GM21619 (cell line): ENCODE measurements at regions not wholly inside any gene's neighbourhood (a gene's known extent, or its start where the extent isn't known, plus 50 kb on each side); places are given as distances from the start of the nearest gene placed in this dataset.
"Not testable (repeated sequence)": the region's sequence is repeated elsewhere in the genome, so short reads cannot be mapped to it uniquely, and the experiment has no call there.

ENCODE experiments used
- ATAC-seq: cut with Tn5 transposase; IDR thresholded peaks from one replicate; pipeline ENCODE4 v1.9.1; 2021; ENCODE audit not compliant: unreplicated experiment

GRCh38 chr2:241956521-241957110, 87.1 kb downstream of the RTP5 start:
- ATAC-seq: no peak

DNA sequence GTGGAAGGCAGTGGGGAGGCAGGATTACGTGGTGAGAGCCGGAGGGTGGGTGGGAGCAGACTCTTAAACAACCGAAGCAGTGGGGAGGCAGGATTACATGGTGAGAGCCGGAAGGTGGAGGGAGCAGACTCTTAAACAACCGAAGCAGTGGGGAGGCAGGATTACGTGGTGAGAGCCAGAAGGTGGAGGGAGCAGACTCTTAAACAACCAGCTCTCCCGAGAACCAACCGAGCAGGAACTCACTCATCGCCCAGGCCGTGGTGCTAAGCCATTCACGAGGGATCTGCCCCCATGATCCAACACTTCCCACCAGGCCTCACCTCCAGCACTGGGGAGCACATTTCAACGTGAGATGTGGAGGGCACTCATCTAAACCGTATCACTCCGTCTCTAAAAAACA, 87.7 kb downstream of the RTP5 start:
- no peak for ATAC-seq

- no peak for ATAC-seq
Observed at GRCh38 chr2:241958818-241959545, 89.5 kb downstream of the RTP5 start.

- ATAC-seq: no peak
Observed at GRCh38 chr2:241959751-241960269, 90.3 kb downstream of the RTP5 start.

- no peak for ATAC-seq
Observed at GRCh38 chr2:241961454-241961853, 91.9 kb downstream of the RTP5 start.

- no peak for ATAC-seq
Observed at GRCh38 chr2:241964133-241964532, 94.6 kb downstream of the RTP5 start.

GRCh38 chr2:241965931-241966412, 96.4 kb downstream of the RTP5 start:
- peak; percentile 80 for ATAC-seq

GRCh38 chr2:241966647-241967466, 97.3 kb downstream of the RTP5 start:
- no peak for ATAC-seq

DNA sequence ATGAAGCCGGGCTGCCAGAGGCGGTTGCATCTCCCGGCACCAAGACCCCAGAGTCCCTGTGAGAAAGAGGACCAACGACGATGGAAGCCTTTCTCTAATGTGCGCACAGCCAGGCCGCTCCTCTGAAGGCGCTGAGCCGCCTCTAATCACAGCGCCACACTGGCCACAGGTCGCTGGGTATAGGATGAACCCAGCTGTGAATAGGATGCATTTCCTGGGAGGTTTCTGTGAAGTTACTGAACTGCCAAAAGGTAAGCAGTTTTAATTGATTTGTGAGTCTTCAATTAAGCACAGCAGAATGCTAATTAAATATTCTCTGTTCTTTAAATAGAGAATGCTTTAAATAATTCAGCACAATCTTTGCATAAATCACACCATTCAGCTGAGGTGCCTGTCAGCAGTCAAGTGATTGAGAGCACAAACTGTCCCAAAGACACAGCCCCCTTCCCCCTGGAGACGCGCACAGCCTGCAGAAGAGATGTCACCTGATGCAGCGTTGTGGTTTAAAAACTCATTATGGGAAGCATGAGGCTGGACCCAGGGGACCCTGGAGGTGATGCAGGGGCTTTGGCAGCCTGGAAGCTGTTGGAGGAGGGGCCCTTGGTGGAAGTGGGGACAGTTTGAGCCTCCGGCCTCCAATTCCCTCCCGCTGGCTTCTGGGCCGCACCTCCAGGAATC, 98.1 kb downstream of the RTP5 start:
- no peak for ATAC-seq

DNA sequence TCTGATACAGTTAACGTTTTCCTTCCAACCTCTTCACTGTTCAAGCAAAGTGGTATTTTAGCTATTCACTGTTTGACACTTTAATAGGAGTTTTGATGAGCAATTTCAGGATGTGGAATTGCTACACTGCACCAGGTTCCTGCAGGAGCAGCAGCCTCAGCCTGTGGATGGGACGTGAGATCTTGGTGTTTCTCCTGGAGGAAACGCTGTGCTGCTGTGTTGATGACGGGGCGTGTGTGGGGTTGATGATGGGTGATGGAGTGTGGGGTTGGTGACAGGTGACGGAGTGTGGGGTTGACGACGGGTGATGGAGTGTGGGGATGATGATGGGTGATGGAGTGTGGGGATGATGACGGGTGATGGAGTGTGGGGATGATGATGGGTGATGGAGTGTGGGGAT, 98.9 kb downstream of the RTP5 start:
- ATAC-seq: no peak

DNA sequence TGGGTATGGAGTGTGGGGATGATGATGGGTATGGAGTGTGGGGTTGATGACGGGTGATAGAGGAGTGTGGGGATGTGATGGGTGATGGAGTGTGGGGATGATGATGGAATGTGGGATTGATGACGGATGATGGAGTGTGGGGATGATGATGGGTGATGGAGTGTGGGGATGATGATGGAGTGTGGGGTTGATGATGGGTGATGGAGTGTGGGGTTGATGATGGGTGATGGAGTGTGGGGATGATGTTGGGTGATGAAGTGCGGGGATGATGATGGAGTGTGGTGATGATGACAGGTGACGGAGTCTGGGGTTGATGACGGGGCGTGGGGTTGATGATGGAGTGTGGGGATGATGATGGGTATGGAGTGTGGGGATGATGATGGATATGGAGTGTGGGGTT, 99.7 kb downstream of the RTP5 start:
- not testable (repeated sequence) for ATAC-seq

GRCh38 chr2:241970716-241971115, 101.2 kb downstream of the RTP5 start:
- no peak for ATAC-seq

- no peak for ATAC-seq
Observed at GRCh38 chr2:241974096-241974495, 104.6 kb downstream of the RTP5 start.

GRCh38 chr2:241974851-241975592, 105.5 kb downstream of the RTP5 start:
- no peak for ATAC-seq

- ATAC-seq: no peak
Observed at GRCh38 chr2:241975593-241976284, 106.2 kb downstream of the RTP5 start.

DNA sequence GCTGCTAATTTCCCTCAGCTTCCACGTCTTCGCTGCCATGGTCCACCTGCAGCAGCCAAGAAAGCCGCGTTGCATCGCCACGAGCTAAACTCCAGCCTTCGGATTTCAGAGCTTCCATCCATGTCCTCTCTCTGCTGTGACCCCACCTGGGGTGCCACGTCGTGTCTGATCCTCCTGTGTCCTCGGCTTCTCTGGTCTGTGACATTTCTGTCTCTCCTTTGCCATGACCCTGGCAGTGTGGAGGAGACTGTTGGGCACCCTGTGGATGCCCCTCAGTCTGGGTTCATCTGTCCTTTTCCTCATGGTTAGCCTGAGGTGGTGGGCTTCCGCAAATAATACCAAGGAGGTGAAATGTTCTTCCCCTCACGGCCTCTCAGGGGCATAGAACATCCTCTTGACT, 106.8 kb downstream of the RTP5 start:
- no peak for ATAC-seq

- ATAC-seq: no peak
Observed at GRCh38 chr2:241977557-241978300, 108.2 kb downstream of the RTP5 start.

DNA sequence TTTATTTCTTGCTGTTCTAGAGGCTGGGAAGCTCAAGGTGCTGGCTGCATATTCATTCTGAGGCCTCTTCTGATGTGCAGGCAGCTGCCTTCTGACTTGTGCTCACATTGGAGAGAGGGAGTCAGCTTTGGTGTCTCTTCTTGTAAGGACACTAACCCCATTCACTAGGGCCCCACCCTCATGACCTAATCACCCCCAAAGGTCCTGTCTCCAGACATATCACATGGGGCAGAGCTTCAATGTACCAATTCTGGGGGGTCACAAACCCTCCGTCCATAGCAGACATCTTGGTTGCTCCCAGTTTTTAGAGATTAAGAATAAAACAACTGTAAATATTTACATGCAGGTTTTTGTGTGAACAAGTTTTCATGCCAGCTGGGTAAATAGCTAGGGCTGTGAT, 109.1 kb downstream of the RTP5 start:
- no peak for ATAC-seq

- ATAC-seq: no peak
Observed at GRCh38 chr2:241980193-241980592, 110.7 kb downstream of the RTP5 start.
